Stimulated activated CD8-positive, alpha-beta memory T cell treated with anti-CD3 and anti-CD28 coated beads, Interleukin-7, amount 100 ng/mL, for 4 hours (primary cell): ENCODE measurements at regions not wholly inside any gene's neighbourhood (a gene's known extent, or its start where the extent isn't known, plus 50 kb on each side); places are given as distances from the start of the nearest gene placed in this dataset.
"Not testable (repeated sequence)": the region's sequence is repeated elsewhere in the genome, so short reads cannot be mapped to it uniquely, and the experiment has no call there.

Experiments used
- DNase-seq, 2 donors: peaks; one replicate each; pipeline ENCODE4 v3.0.0-alpha.2; 2020; ENCODE audit warnings: low read depth in 2 of 2

DNA sequence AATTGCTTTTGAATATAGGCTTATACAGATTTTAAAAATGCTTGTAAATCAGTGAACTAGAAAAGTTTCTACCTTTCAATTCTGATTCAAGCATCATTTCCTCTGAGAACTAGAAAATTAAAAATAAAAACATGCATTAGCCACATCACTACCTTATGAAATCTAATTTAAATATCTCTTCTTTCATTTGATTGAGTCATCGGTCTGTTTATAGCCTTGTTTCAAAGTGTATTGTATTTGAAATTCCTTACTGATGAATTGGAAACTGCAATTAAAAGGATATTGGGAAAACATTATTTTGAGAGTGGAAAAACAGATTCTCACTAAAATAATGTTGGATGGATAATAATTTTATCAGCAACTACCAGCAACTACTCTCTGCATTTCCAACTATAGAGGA, 717.7 kb upstream of the FAM98A start:
- DNase-seq, result no peak

GRCh38 chr2:34311816-34312215, 712.7 kb upstream of the FAM98A start:
- DNase-seq, result no peak

DNA sequence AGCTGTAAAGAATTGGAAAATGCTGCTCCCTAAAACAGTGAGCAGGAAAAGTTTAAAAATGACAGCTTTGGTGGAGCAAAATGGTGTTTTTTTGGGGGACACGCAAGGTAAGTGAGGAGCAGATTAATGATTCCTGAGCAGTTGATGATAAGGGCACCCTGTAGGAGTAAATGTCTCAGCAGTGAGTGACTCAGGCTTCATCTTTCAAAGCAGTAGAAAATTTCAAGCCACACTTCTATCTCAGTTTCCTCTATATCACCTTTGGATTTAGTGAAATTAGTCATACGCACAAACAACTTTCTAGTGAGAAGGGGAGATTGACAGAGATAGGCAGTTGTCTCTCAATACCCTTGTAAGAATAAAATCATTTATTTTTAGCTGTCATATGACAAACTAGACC, 709.0 kb upstream of the FAM98A start:
- DNase-seq, result no peak

- no peak for DNase-seq
Measured at GRCh38 chr2:34307636-34308035, 708.5 kb upstream of the FAM98A start.

DNA sequence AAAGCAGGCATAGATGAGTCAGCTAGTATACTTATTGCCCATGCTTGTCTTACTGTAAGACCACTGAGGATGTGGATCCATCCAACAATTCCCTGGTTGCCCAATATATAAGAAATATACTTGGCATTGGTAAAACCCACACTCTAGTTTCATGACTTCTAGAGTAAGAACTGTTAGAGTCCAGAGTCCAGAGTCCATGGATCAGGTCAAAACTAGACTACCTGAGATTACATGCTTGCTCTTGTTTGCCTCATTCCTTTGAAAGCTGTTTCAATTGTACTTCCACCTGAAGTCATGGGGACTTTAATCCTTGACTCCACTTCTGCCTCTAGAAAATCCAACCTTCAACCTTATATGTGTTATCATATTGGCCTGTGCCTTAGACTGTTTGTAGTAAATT, 707.6 kb upstream of the FAM98A start:
- DNase-seq, result no peak

GRCh38 chr2:34305587-34305986, 706.5 kb upstream of the FAM98A start:
- DNase-seq, result no peak

GRCh38 chr2:34294961-34295360, 695.9 kb upstream of the FAM98A start:
- DNase-seq, result no peak

- DNase-seq, result no peak
Measured at GRCh38 chr2:34291076-34291475, 692.0 kb upstream of the FAM98A start.

DNA sequence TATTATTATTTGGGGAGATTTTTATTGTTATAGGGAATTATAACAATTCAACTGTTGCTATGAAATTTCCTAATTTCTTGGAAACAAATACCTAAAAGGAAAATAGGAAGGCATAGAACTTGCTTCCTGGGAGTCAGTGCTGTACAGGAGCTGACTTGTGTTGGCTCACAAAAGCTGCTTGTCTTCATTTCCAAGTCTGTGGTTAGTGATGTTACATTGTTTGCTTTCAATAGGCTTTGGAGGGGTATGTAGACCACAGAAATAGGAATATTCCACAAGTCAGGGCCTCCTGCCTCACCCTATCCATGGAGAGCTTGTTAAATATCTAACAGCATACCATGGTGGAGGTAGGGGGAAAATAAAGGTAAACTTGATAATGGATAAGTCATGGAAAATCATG, 688.9 kb upstream of the FAM98A start:
- no peak for DNase-seq

GRCh38 chr2:34280606-34281005, 681.5 kb upstream of the FAM98A start:
- no peak for DNase-seq

DNA sequence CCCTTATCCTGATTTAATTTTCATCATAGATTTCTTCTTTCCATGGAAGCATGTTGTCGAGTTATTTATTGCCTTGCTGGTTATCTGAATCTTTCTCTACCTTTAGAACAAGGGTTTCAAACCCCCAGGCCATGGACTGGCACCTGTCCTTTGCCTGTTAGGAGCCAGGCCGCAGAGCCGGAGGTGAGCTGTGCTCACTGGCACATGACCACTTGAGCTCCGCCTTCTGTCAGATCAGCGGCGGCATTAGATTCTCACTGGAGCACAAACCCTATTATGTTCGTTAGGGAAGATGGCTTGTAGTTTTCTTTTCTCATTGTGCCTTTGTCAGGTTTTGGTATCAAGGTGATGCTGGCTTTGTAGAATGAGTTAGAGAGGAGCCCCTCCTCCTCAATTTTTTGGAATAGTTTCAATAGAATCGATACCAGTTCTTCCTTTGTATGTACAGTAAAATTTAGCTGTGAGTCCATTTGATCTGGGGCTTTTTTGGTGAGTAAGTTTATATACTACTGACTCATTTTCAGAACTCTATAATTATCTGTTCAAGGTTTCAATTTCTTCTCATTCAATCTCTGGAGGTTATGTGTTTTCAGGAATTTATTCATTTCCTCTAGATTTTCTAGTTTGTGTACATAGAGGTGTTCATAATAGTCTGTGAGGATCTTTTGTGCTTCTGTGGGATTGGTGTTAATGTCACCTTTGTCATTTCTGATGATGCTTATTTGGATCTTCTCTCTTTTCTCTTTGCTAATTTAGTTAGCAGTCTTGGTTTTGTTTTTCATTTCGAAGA, 668.0 kb upstream of the FAM98A start:
- no peak for DNase-seq

DNA sequence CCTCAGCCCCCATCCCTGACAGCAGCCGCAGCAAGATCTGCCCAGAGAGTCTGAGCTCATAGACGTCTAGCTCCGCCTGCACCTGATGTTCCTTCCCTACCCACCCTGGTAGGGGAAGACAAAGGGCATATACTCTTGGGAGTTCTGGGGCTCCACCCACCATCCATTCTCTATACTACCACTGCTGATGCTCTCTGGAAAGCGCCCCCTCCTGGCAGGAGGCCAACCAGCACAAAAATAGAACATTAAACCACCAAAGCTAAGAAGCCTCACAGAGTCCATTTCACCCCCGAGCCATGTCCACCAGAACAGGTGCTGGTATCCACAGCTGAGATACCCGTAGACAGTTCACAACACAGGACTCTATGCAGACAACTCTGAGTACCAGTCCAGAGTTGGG, 662.6 kb upstream of the FAM98A start:
- DNase-seq, result no peak

DNA sequence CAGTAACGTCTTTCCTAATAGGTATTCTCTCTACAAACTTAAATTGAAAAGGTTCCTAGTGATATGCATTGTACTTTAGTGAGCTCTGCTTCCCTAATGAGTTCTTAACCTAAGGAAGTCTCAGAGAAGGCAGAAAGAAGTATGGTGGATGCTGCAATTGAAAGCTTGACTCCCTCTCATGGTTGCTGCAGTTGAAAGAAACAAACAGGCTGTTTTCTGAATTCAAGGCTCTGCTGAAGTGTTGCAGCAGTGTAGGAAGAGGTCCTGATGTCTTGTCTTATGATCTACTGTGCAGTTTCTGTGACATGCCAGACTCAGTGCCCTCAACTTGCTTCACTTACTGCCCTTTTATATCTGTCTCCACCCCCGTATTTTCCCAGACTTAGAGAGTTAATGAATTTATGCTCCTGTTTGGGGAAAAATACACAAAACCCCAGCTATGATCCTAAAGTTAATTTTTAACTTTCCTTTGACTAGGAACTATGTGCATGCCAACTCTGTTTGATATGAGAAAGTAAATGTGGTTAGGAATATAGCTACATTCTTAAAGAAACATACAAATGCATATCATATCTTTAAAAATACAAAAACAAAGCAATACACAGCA, 655.3 kb upstream of the FAM98A start:
- DNase-seq, result no peak

DNA sequence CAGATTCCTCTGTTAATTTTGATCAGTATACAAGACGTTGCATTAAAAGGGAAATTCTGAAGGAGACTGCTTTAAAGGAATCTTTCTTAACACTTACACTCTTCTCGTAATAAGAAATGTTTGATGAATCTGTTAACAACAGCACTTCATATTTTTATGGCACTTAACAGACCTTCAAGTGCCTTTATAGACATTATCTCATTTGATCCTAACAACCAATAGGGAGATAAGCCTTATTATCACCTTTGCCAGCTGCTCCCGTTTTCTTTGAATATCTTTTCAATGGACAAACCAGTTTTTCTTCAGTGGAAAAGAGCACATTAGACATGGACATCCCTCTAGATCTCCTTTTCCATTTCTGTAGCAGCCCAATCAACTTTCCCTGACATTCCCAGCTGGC, 653.0 kb upstream of the FAM98A start:
- no peak for DNase-seq

DNA sequence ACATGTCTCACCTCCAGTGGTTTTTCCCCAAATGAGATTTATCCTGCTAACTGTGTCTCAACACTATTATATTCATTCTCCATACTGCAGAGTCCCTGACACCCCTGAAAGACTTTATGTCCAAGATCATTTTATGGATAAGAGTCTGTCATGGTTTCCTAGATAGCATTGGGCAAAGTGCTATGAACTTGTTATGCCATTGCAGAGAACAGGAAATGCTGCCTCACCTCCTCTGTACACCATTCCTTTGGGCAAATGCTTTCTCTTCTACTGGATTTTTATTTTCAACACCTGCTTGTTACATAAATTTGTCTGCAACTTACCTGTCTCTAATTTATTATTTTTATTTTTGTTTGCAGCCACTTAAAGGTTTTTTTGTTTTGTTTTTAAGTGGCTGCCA, 652.5 kb upstream of the FAM98A start:
- no peak for DNase-seq

DNA sequence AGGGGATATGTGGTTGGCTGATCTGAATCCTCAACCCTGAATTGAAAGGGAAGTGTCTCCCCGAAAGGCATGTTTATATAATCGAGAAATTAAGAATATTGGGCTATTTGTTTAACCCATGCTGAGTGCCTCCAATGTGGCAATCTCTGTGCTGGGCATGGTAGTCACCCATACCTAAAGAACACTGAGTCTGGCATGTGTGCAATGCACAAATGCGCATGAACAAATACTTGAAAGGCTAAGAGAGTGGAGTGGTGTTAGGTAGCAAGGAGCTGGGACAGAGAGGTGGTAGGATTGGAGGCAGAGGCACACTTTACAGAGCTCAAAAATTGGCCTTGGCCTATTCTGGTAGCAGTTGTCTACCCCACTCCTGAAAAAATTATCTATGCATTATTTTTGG, 645.1 kb upstream of the FAM98A start:
- no peak for DNase-seq

DNA sequence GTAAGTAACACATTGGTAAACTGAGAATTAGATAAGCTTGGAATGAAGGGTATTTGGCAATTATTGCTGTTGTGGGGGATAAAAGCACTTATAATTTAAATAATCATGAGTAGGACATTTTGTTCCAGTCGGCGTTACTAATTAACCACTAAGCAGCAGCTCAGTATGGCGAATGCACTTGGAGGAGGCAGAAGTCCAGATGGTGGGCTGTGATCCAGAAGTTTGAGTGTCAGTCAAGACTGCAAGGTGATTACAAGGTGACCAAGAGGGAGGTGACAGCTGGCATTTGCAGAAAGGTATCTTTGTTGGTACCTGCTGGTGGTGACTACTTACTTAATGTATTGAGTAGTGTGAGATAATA, 643.6 kb upstream of the FAM98A start:
- no peak for DNase-seq

- DNase-seq, result no peak
Measured at GRCh38 chr2:34241905-34242762, 643.0 kb upstream of the FAM98A start.

DNA sequence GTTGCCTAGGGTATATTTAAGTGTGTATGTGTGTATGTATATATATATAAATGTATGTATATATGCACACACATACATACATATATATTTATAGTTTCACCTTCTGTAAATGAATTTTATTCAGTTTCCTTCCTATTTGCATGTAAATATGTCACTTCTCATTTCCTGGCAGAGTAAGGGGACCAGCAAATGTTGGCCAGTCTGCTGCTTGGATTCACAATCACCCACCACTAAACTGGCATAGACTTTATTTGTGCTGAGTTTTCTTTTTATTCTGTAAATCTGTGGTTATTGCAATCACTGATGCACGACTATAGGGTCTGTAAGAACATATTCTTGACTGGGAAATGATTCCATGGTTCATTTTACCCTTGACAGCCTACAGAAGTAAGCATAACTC, 640.4 kb upstream of the FAM98A start:
- DNase-seq, result no peak

- DNase-seq, result no peak
Measured at GRCh38 chr2:34234823-34235222, 635.7 kb upstream of the FAM98A start.

DNA sequence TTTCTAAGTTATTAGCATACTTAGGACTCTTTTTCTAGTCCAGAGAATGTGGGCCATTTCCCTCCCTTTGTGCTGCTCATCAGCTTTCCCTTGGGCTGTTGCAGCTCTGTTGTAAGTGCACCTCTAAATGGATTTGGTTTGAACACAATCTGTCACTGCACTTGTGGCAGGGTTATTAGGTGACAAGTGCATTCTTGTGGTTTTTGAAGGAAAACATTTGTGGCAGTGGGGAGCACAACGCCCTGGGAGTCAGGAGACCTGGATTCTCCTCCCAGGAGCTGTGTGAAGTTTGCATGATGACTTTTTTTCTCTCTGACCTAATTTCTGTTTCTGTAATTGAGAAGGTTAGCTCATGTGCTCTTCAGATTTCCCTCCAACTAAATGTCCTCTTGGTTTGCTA, 630.9 kb upstream of the FAM98A start:
- DNase-seq, result no peak

DNA sequence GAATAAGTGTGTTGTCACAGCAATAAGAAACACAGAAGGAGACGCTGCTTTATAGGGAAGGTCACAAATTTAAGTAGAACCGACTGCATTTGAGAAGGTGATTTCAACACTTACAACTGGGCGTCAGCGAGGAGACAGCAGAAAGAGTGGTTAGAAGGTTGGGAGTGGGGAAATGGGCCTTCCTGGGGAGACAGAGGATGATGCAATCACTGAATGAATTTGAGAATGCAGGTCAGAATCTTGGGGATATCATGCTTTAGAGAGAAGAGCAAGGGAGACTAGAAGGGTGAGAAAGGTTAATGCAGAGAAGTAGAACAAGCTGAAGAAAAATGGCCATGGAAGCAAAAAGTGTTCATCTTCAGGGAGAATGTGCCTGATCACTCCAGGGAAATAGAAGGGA, 616.1 kb upstream of the FAM98A start:
- DNase-seq, result no peak

GRCh38 chr2:34210382-34210781, 611.3 kb upstream of the FAM98A start:
- DNase-seq, result not testable (repeated sequence)
